ENCODE measurements at regions not wholly inside any gene's neighbourhood (a gene's known extent, or its start where the extent isn't known, plus 50 kb on each side); places are given as distances from the start of the nearest gene placed in this dataset.

- no peaks in the 10 kb centered on the region for H3K9me3 Mint-ChIP-seq (ENCODE audit: unreplicated experiment)
- no peak for TF ChIP-seq CTCF (IDR thresholded peaks at IDR 0.05; ENCODE audit: partially characterized antibody, unreplicated experiment)
- H3K27ac Mint-ChIP-seq (ENCODE audit: unreplicated experiment) = no peak overlapping the region
- DNase-seq = no peak
- no peak overlapping the region for H3K4me3 Mint-ChIP-seq (ENCODE audit: unreplicated experiment)
- H3K36me3 Mint-ChIP-seq (ENCODE audit: unreplicated experiment) = no peaks in the 10 kb centered on the region
- H3K27me3 Mint-ChIP-seq (ENCODE audit: unreplicated experiment) = no peaks in the 10 kb centered on the region
- no peaks in the 10 kb centered on the region for H3K4me1 Mint-ChIP-seq (ENCODE audit: low read depth, unreplicated experiment)
These were observed 205.2 kb upstream of the ANO3 start for GRCh38 chr11:26126741-26127140.

- no peaks in the 10 kb centered on the region for H3K4me1 Mint-ChIP-seq (ENCODE audit: low read depth, unreplicated experiment)
- H3K9me3 Mint-ChIP-seq (ENCODE audit: unreplicated experiment) = peaks cover 1% of the 10 kb centered on the region
- no peak for DNase-seq
- TF ChIP-seq CTCF (IDR thresholded peaks at IDR 0.05; ENCODE audit: partially characterized antibody, unreplicated experiment) = no peak
- H3K4me3 Mint-ChIP-seq (ENCODE audit: unreplicated experiment) = no peak overlapping the region
- no peaks in the 10 kb centered on the region for H3K36me3 Mint-ChIP-seq (ENCODE audit: unreplicated experiment)
- H3K27me3 Mint-ChIP-seq (ENCODE audit: unreplicated experiment) = no peaks in the 10 kb centered on the region
- H3K27ac Mint-ChIP-seq (ENCODE audit: unreplicated experiment) = no peak overlapping the region
These were observed 204.6 kb upstream of the ANO3 start for GRCh38 chr11:26127336-26127735.

- Mint-ChIP-seq H3K27ac (ENCODE audit: unreplicated experiment) (no peak overlapping the region), H3K27me3 (ENCODE audit: unreplicated experiment) (no peaks in the 10 kb centered on the region), H3K9me3 (ENCODE audit: unreplicated experiment) (peaks cover 1% of the 10 kb centered on the region), H3K4me1 (ENCODE audit: low read depth, unreplicated experiment) (no peaks in the 10 kb centered on the region), H3K4me3 (ENCODE audit: unreplicated experiment) (no peak overlapping the region), H3K36me3 (ENCODE audit: unreplicated experiment) (no peaks in the 10 kb centered on the region)
- no peak for DNase-seq
- no peak for TF ChIP-seq CTCF (IDR thresholded peaks at IDR 0.05; ENCODE audit: partially characterized antibody, unreplicated experiment)
These were observed 200.5 kb upstream of the ANO3 start for GRCh38 chr11:26131406-26131805.

- Mint-ChIP-seq H3K9me3 (ENCODE audit: unreplicated experiment) (peaks cover 4% of the 10 kb centered on the region), H3K36me3 (ENCODE audit: unreplicated experiment) (no peaks in the 10 kb centered on the region), H3K4me3 (ENCODE audit: unreplicated experiment) (no peak overlapping the region), H3K27ac (ENCODE audit: unreplicated experiment) (no peak overlapping the region), H3K27me3 (ENCODE audit: unreplicated experiment) (no peaks in the 10 kb centered on the region), H3K4me1 (ENCODE audit: low read depth, unreplicated experiment) (no peaks in the 10 kb centered on the region)
- no peak for DNase-seq
- TF ChIP-seq CTCF (IDR thresholded peaks at IDR 0.05; ENCODE audit: partially characterized antibody, unreplicated experiment) = no peak
These were observed 197.9 kb upstream of the ANO3 start for GRCh38 chr11:26134053-26134452.

- Mint-ChIP-seq H3K36me3 (ENCODE audit: unreplicated experiment) (no peaks in the 10 kb centered on the region), H3K4me1 (ENCODE audit: low read depth, unreplicated experiment) (no peaks in the 10 kb centered on the region), H3K9me3 (ENCODE audit: unreplicated experiment) (peaks cover 4% of the 10 kb centered on the region), H3K27me3 (ENCODE audit: unreplicated experiment) (no peaks in the 10 kb centered on the region), H3K4me3 (ENCODE audit: unreplicated experiment) (no peak overlapping the region), H3K27ac (ENCODE audit: unreplicated experiment) (no peak overlapping the region)
- no peak for TF ChIP-seq CTCF (IDR thresholded peaks at IDR 0.05; ENCODE audit: partially characterized antibody, unreplicated experiment)
- no peak for DNase-seq
These were observed 197.2 kb upstream of the ANO3 start for GRCh38 chr11:26134481-26135355.
